ENCODE measurements at regions not wholly inside any gene's neighbourhood (a gene's known extent, or its start where the extent isn't known, plus 50 kb on each side); places are given as distances from the start of the nearest gene placed in this dataset.

DNA sequence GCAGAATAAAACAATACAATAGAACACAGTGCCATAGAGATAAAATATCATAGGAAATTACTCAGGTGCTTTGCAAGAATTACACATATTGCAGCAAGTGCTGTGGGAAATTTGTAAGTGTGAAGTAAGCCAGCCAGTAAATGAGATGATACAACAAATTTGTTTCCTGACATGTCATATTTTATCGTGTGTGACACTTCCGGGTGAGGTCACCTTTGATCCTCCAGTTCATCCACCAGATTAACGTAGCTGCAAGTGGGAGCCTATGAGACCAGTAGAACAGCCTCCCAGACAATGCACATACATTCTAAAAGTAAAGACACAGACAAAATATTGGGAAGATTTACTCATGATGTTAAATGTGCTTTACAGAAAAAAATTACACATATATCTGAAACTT is 72.2 kb downstream of the PRDM9 start:
- TF ChIP-seq, protein P1, sequence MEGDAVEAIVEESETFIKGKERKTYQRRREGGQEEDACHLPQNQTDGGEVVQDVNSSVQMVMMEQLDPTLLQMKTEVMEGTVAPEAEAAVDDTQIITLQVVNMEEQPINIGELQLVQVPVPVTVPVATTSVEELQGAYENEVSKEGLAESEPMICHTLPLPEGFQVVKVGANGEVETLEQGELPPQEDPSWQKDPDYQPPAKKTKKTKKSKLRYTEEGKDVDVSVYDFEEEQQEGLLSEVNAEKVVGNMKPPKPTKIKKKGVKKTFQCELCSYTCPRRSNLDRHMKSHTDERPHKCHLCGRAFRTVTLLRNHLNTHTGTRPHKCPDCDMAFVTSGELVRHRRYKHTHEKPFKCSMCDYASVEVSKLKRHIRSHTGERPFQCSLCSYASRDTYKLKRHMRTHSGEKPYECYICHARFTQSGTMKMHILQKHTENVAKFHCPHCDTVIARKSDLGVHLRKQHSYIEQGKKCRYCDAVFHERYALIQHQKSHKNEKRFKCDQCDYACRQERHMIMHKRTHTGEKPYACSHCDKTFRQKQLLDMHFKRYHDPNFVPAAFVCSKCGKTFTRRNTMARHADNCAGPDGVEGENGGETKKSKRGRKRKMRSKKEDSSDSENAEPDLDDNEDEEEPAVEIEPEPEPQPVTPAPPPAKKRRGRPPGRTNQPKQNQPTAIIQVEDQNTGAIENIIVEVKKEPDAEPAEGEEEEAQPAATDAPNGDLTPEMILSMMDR (conservative IDR thresholded peaks at IDR 0.05), result no peak
- TF ChIP-seq EZH2 (IDR thresholded peaks at IDR 0.05; ENCODE audit: low read depth), result no peak

Measured in PC-9 (cell line).